ENCODE measurements at regions not wholly inside any gene's neighbourhood (a gene's known extent, or its start where the extent isn't known, plus 50 kb on each side); places are given as distances from the start of the nearest gene placed in this dataset.

- no peak overlapping the region for H3K27ac ChIP-seq
- no peaks in the 10 kb centered on the region for H3K27me3 ChIP-seq
- no peak for TF ChIP-seq POLR2A (IDR thresholded peaks at IDR 0.05)
- TF ChIP-seq, protein P1, sequence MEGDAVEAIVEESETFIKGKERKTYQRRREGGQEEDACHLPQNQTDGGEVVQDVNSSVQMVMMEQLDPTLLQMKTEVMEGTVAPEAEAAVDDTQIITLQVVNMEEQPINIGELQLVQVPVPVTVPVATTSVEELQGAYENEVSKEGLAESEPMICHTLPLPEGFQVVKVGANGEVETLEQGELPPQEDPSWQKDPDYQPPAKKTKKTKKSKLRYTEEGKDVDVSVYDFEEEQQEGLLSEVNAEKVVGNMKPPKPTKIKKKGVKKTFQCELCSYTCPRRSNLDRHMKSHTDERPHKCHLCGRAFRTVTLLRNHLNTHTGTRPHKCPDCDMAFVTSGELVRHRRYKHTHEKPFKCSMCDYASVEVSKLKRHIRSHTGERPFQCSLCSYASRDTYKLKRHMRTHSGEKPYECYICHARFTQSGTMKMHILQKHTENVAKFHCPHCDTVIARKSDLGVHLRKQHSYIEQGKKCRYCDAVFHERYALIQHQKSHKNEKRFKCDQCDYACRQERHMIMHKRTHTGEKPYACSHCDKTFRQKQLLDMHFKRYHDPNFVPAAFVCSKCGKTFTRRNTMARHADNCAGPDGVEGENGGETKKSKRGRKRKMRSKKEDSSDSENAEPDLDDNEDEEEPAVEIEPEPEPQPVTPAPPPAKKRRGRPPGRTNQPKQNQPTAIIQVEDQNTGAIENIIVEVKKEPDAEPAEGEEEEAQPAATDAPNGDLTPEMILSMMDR (IDR thresholded peaks at IDR 0.05): no peak
- H3K36me3 ChIP-seq: no peaks in the 10 kb centered on the region
- H3K4me3 ChIP-seq: no peak overlapping the region
- DNase-seq: no peak
- intact Hi-C loops (cut with DNase I): no loop called here
- no peaks in the 10 kb centered on the region for H3K4me1 ChIP-seq
- no peaks in the 10 kb centered on the region for H3K9me3 ChIP-seq
- no peak for ATAC-seq
Measured at GRCh38 chr11:26858098-26858497, 135.8 kb upstream of the FIBIN start.

- H3K27me3 ChIP-seq: no peaks in the 10 kb centered on the region
- ATAC-seq: no peak
- H3K36me3 ChIP-seq: no peaks in the 10 kb centered on the region
- WGBS, 4 donors: 74 to 83% (median 79%) methylated on average over 3 of the region's 3 CpGs
- intact Hi-C loops (cut with DNase I): no loop called here
- no peaks in the 10 kb centered on the region for H3K9me3 ChIP-seq
- no peaks in the 10 kb centered on the region for H3K4me1 ChIP-seq
- no peak overlapping the region for H3K27ac ChIP-seq
- no peak for TF ChIP-seq POLR2A (IDR thresholded peaks at IDR 0.05)
- TF ChIP-seq, protein P1 (IDR thresholded peaks at IDR 0.05): no peak
- DNase-seq: no peak
- no peak overlapping the region for H3K4me3 ChIP-seq
Measured at GRCh38 chr11:26859416-26859815, 134.5 kb upstream of the FIBIN start.

GRCh38 chr11:26860091-26860780 lies 133.7 kb upstream of the FIBIN start:
- Histone ChIP-seq H3K27me3 (no peaks in the 10 kb centered on the region), H3K27ac (no peak overlapping the region), H3K36me3 (no peaks in the 10 kb centered on the region), H3K4me1 (no peaks in the 10 kb centered on the region), H3K4me3 (no peak overlapping the region), H3K9me3 (no peaks in the 10 kb centered on the region)
- TF ChIP-seq, protein P1 (IDR thresholded peaks at IDR 0.05): no peak
- TF ChIP-seq POLR2A (IDR thresholded peaks at IDR 0.05): no peak
- intact Hi-C loops (cut with DNase I): no loop called here
- DNase-seq: no peak
- WGBS, 4 donors: 79 to 85% (median 81%) methylated on average over 7 of the region's 7 CpGs
- ATAC-seq: no peak

DNA sequence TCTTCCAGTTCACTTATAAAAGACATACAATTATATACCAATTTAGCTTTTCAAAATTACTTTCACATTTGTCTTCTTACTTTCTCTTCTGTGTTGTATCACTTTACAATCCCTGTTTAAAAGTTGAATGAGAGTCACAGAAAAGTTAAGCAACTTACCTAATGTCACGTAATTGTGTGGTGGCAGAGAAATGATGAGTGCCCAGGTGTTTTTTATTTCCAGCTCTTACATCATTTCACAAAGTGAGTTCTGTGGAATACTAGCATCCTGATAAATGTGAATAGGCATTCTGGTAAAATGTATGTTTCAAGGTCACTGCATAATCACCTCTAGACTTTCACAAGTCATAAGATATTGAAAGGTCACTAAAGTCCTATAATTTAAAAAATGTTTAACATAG lies 133.0 kb upstream of the FIBIN start:
- intact Hi-C loops (cut with DNase I): no loop called here
- H3K9me3 ChIP-seq: no peaks in the 10 kb centered on the region
- TF ChIP-seq POLR2A (IDR thresholded peaks at IDR 0.05): no peak
- TF ChIP-seq, protein P1 (IDR thresholded peaks at IDR 0.05): no peak
- no peaks in the 10 kb centered on the region for H3K36me3 ChIP-seq
- 87 to 92% (median 90%) methylated on average over 1 of the region's 1 CpG for WGBS, 4 donors
- H3K27ac ChIP-seq: no peak overlapping the region
- no peaks in the 10 kb centered on the region for H3K4me1 ChIP-seq
- H3K4me3 ChIP-seq: no peak overlapping the region
- no peaks in the 10 kb centered on the region for H3K27me3 ChIP-seq
- no peak for ATAC-seq
- DNase-seq: no peak

Measured in heart left ventricle (tissue), 16 donors.